GM23338 (cell line): ENCODE measurements at regions not wholly inside any gene's neighbourhood (a gene's known extent, or its start where the extent isn't known, plus 50 kb on each side); places are given as distances from the start of the nearest gene placed in this dataset.

Experiments
- ATAC-seq: fragments of 200-7000 bp; cut with Tn5 transposase; 3 replicates; pipeline ENCODE4 v1.9.1; 2020
- DNase-seq: peaks from one replicate; pipeline ENCODE4 v3.0.0-alpha.2; 2015; ENCODE audit warnings: low spot score
- H2AFZ ChIP-seq: fragments of 200-600 bp; sonication (generic); 2 replicates; pipeline ENCODE4 v1.8.0; 2016; ENCODE audit warnings: antibody characterized with exemption, mild to moderate bottlenecking, moderate library complexity
- H3F3A ChIP-seq: fragments of 200-600 bp; sonication (generic); replicated peaks from 2 replicates; pipeline ENCODE4 v1.8.0; 2017; ENCODE audit warnings: antibody characterized with exemption, mixed run types, low read depth
- H3K27ac ChIP-seq: fragments of 200-600 bp; sonication (generic); 2 replicates; pipeline ENCODE4 v1.6.1; 2016; ENCODE audit warnings: low read depth
- H3K27me3 ChIP-seq: fragments of 200-600 bp; sonication (generic); 2 replicates; pipeline ENCODE4 v1.8.0; 2016; ENCODE audit warnings: mild to moderate bottlenecking, mixed run types, moderate library complexity; ENCODE audit not compliant: insufficient read depth
- H3K36me3 ChIP-seq: fragments of 200-600 bp; sonication (generic); 2 replicates; pipeline ENCODE4 v1.8.0; 2016; ENCODE audit warnings: mild to moderate bottlenecking; ENCODE audit not compliant: insufficient read depth
- H3K4me1 ChIP-seq: fragments of 200-600 bp; sonication (generic); 2 replicates; pipeline ENCODE4 v1.8.0; 2016; ENCODE audit warnings: mild to moderate bottlenecking, moderate library complexity; ENCODE audit not compliant: insufficient read depth
- H3K4me2 ChIP-seq: fragments of 200-600 bp; sonication (generic); 2 replicates; pipeline ENCODE4 v1.7.1; 2017; ENCODE audit warnings: mixed run types
- H3K4me3 ChIP-seq: fragments of 200-600 bp; sonication (generic); 2 replicates; pipeline ENCODE4 v1.6.1; 2016; ENCODE audit warnings: mixed run types
- H3K79me2 ChIP-seq: fragments of 200-600 bp; sonication (generic); replicated peaks from 2 replicates; pipeline ENCODE4 v1.8.0; 2017; ENCODE audit warnings: mild to moderate bottlenecking; ENCODE audit not compliant: insufficient read depth
- H3K9me2 ChIP-seq: fragments of 200-600 bp; sonication (generic); 2 replicates; pipeline ENCODE4 v1.8.0; 2017; ENCODE audit not compliant: insufficient read depth
- H4K20me1 ChIP-seq: fragments of 200-600 bp; sonication (generic); replicated peaks from 2 replicates; pipeline ENCODE4 v1.8.0; 2017; ENCODE audit warnings: mild to moderate bottlenecking; ENCODE audit not compliant: insufficient read depth
- H3K27ac Mint-ChIP-seq: 2 replicates; pipeline ENCODE4 v1.8.0; 2020; ENCODE audit warnings: inconsistent platforms, mild to moderate bottlenecking, moderate library complexity, mixed read lengths
- H3K27me3 Mint-ChIP-seq: 3 replicates; pipeline ENCODE4 v1.8.0; 2022; ENCODE audit warnings: low read depth, mild to moderate bottlenecking, moderate library complexity, mixed read lengths, inconsistent platforms; ENCODE audit not compliant: insufficient read depth, poor library complexity
- H3K36me3 Mint-ChIP-seq: 3 replicates; pipeline ENCODE4 v1.8.0; 2021; ENCODE audit warnings: low read depth, mild to moderate bottlenecking, inconsistent platforms, moderate library complexity, mixed read lengths
- H3K4me1 Mint-ChIP-seq: 3 replicates; pipeline ENCODE4 v1.8.0; 2020; ENCODE audit warnings: mild to moderate bottlenecking, inconsistent platforms, mixed read lengths
- H3K4me3 Mint-ChIP-seq: 3 replicates; pipeline ENCODE4 v1.8.0; 2021; ENCODE audit warnings: moderate library complexity, mild to moderate bottlenecking, inconsistent platforms, mixed read lengths
- H3K9me3 Mint-ChIP-seq: 3 replicates; pipeline ENCODE4 v1.8.0; 2020; ENCODE audit warnings: moderate library complexity, mild to moderate bottlenecking, inconsistent platforms, mixed read lengths
- EZH2phosphoT487 ChIP-seq: fragments of 200-600 bp; sonication (generic); IDR thresholded peaks from one replicate; pipeline ENCODE4 v1.8.1; 2018; ENCODE audit warnings: antibody characterized with exemption; ENCODE audit not compliant: unreplicated experiment
- POLR2AphosphoS5 ChIP-seq: IDR thresholded peaks from 2 replicates; pipeline ENCODE4 v1.6.1; 2016; ENCODE audit warnings: antibody characterized with exemption, low read depth
- ZNF331 ChIP-seq: fragments of 250-450 bp; sonication (Bioruptor Pico); IDR thresholded peaks from 2 replicates; pipeline ENCODE4 v1.5.0; 2020; ENCODE audit warnings: low read depth, mild to moderate bottlenecking, moderate library complexity
- ZNF462 ChIP-seq: fragments of 250-450 bp; sonication (Bioruptor Pico); IDR thresholded peaks from 2 replicates; pipeline ENCODE4 v1.5.0; 2020; ENCODE audit warnings: mild to moderate bottlenecking, moderate library complexity
- TF ChIP-seq, protein P1 (sequence below): IDR thresholded peaks from one replicate; pipeline ENCODE4 v1.6.1; 2018; ENCODE audit warnings: antibody characterized with exemption; ENCODE audit not compliant: unreplicated experiment
- TF ChIP-seq, protein P2 (sequence below), 2 experiments: fragments of 200-600 bp in 1 of 2; sonication (generic) in 1 of 2; conservative IDR thresholded peaks; 2 replicates each; pipeline versions ENCODE4 v1.5.1 to v1.6.1; 2016 to 2017; ENCODE audit warnings: antibody characterized with exemption in 2 of 2, low read depth in 2 of 2, mild to moderate bottlenecking in 2 of 2, moderate library complexity in 1 of 2

GRCh38 chr5:169496878-169497277, 86.7 kb upstream of the SPDL1 start (continued):
- TF ChIP-seq ZNF462 (CRISPR knock-in tag) (no peak), EZH2phosphoT487 (no peak)

GRCh38 chr5:169494941-169495548, 88.5 kb upstream of the SPDL1 start:
- H3K4me3 Mint-ChIP-seq: no peak overlapping the region
- no peak overlapping the region for H2AFZ ChIP-seq
- H4K20me1 ChIP-seq: no peaks in the 10 kb centered on the region; the same call in 1 of the 2 replicates
- ATAC-seq (no peak), DNase-seq (no peak)
- H3K27ac ChIP-seq: no peak overlapping the region
- H3K36me3 ChIP-seq: no peaks in the 10 kb centered on the region
- H3K79me2 ChIP-seq: no peaks in the 10 kb centered on the region
- H3K27me3 Mint-ChIP-seq: no peaks in the 10 kb centered on the region
- no peaks in the 10 kb centered on the region for H3K27me3 ChIP-seq
- TF ChIP-seq EZH2phosphoT487: no peak
- no peaks in the 10 kb centered on the region for H3K36me3 Mint-ChIP-seq
- no peak overlapping the region for H3K4me3 ChIP-seq
- H3F3A ChIP-seq: no peaks in the 10 kb centered on the region
- no peaks in the 10 kb centered on the region for H3K4me1 Mint-ChIP-seq
- H3K4me2 ChIP-seq: no peak overlapping the region
- no peaks in the 10 kb centered on the region for H3K4me1 ChIP-seq
- no peaks in the 10 kb centered on the region; the same call in 1 of the 2 replicates for H3K9me2 ChIP-seq
- H3K9me3 Mint-ChIP-seq: no peaks in the 10 kb centered on the region
- H3K27ac Mint-ChIP-seq: no peak overlapping the region

DNA sequence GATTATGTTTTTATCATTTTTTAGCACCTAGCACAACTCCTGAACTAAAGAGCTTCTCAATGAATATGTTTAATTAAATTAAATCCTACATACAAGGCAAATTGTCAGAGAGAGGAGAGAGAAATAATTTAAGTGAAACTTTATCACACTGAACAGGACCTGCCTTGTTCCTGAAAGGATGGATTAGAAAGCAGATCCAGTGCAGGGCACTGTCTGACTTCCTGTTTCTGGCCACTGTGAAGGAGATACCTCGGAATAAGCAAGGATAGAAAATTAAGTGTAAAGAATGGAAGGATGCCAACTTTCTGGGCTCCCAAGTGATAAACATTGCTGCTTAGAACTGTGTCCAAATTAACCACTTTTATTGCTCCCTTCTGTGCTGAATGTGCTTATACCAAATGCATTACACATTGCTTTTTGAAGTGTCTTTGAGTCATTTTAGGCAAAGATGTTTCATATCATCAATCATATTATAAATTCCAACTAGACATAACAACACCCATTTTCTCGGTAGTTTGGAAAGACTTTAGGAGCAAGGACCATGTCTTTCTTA, 89.1 kb upstream of the SPDL1 start:
- Histone ChIP-seq H3K27ac (no peak overlapping the region), H3K4me1 (no peaks in the 10 kb centered on the region), H3K4me3 (no peak overlapping the region), H4K20me1 (no peaks in the 10 kb centered on the region; the same call in 1 of the 2 replicates), H2AFZ (no peak overlapping the region), H3K4me2 (no peak overlapping the region), H3K27me3 (no peaks in the 10 kb centered on the region), H3K79me2 (no peaks in the 10 kb centered on the region), H3F3A (no peaks in the 10 kb centered on the region), H3K9me2 (no peaks in the 10 kb centered on the region; the same call in 1 of the 2 replicates), H3K36me3 (no peaks in the 10 kb centered on the region)
- no peaks in the 10 kb centered on the region for H3K36me3 Mint-ChIP-seq
- H3K4me1 Mint-ChIP-seq: no peaks in the 10 kb centered on the region
- no peak overlapping the region for H3K4me3 Mint-ChIP-seq
- DNase-seq (no peak), ATAC-seq (no peak)
- no peaks in the 10 kb centered on the region for H3K9me3 Mint-ChIP-seq
- no peak overlapping the region for H3K27ac Mint-ChIP-seq
- H3K27me3 Mint-ChIP-seq: no peaks in the 10 kb centered on the region
- TF ChIP-seq, protein P1, sequence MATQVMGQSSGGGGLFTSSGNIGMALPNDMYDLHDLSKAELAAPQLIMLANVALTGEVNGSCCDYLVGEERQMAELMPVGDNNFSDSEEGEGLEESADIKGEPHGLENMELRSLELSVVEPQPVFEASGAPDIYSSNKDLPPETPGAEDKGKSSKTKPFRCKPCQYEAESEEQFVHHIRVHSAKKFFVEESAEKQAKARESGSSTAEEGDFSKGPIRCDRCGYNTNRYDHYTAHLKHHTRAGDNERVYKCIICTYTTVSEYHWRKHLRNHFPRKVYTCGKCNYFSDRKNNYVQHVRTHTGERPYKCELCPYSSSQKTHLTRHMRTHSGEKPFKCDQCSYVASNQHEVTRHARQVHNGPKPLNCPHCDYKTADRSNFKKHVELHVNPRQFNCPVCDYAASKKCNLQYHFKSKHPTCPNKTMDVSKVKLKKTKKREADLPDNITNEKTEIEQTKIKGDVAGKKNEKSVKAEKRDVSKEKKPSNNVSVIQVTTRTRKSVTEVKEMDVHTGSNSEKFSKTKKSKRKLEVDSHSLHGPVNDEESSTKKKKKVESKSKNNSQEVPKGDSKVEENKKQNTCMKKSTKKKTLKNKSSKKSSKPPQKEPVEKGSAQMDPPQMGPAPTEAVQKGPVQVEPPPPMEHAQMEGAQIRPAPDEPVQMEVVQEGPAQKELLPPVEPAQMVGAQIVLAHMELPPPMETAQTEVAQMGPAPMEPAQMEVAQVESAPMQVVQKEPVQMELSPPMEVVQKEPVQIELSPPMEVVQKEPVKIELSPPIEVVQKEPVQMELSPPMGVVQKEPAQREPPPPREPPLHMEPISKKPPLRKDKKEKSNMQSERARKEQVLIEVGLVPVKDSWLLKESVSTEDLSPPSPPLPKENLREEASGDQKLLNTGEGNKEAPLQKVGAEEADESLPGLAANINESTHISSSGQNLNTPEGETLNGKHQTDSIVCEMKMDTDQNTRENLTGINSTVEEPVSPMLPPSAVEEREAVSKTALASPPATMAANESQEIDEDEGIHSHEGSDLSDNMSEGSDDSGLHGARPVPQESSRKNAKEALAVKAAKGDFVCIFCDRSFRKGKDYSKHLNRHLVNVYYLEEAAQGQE: no peak
- TF ChIP-seq, protein P2, sequence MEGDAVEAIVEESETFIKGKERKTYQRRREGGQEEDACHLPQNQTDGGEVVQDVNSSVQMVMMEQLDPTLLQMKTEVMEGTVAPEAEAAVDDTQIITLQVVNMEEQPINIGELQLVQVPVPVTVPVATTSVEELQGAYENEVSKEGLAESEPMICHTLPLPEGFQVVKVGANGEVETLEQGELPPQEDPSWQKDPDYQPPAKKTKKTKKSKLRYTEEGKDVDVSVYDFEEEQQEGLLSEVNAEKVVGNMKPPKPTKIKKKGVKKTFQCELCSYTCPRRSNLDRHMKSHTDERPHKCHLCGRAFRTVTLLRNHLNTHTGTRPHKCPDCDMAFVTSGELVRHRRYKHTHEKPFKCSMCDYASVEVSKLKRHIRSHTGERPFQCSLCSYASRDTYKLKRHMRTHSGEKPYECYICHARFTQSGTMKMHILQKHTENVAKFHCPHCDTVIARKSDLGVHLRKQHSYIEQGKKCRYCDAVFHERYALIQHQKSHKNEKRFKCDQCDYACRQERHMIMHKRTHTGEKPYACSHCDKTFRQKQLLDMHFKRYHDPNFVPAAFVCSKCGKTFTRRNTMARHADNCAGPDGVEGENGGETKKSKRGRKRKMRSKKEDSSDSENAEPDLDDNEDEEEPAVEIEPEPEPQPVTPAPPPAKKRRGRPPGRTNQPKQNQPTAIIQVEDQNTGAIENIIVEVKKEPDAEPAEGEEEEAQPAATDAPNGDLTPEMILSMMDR (conservative IDR thresholded peaks at IDR 0.05; ENCODE audit: low read depth in 2 of 2): no peak
- TF ChIP-seq ZNF331 (CRISPR knock-in tag): no peak
- no peak for TF ChIP-seq POLR2AphosphoS5
